ENCODE measurements at regions not wholly inside any gene's neighbourhood (a gene's known extent, or its start where the extent isn't known, plus 50 kb on each side); places are given as distances from the start of the nearest gene placed in this dataset.

GRCh38 chr11:87934182-87934581, 241.1 kb downstream of the RAB38 start:
- Histone ChIP-seq H3K4me2 (ENCODE audit: insufficient read depth in 1 of 2, low read depth in 2 of 2, low read length in 2 of 2) (no peak overlapping the region), H3K79me1 (ENCODE audit: low read depth, low read length) (no peaks in the 10 kb centered on the region), H3K4ac (replicated peaks; ENCODE audit: insufficient read length, low read depth, low read length) (no peak overlapping the region), H3K23me2 (ENCODE audit: low read depth, low read length) (no peaks in the 10 kb centered on the region; the same call in 1 of the 2 replicates), H2BK120ac (replicated peaks; ENCODE audit: low read depth, low read length) (no peak overlapping the region), H3K27me3 (replicated peaks in 1 of 4; ENCODE audit: control insufficient read depth in 3 of 4, extremely low read depth in 1 of 4, insufficient read depth in 3 of 4, low read length in 3 of 4) (no peaks in the 10 kb centered on the region), H4K20me1 (replicated peaks in 1 of 2; ENCODE audit: control insufficient read depth in 1 of 2, insufficient read depth in 2 of 2, low read length in 2 of 2) (no peaks in the 10 kb centered on the region), H3K36me3 (ENCODE audit: control insufficient read depth in 2 of 4, insufficient read depth in 4 of 4, low read length in 3 of 4) (no peaks in the 10 kb centered on the region), H3K79me2 (ENCODE audit: control insufficient read depth in 1 of 2, insufficient read depth in 2 of 2, low read length in 2 of 2) (no peaks in the 10 kb centered on the region), H3K9ac (replicated peaks in 1 of 4; ENCODE audit: extremely low read depth in 1 of 4, low read depth in 3 of 4, low read length in 3 of 4) (no peak overlapping the region), H3K9me3 (ENCODE audit: insufficient read depth in 2 of 2, low read depth in 1 of 2, low read length in 1 of 2) (no peaks in the 10 kb centered on the region), H4K5ac (ENCODE audit: insufficient read length, low read depth, low read length) (no peak overlapping the region), H2AK5ac (ENCODE audit: low read depth, low read length) (no peak overlapping the region), H4K8ac (ENCODE audit: extremely low read depth, insufficient read depth, low read length) (no peak overlapping the region), H3K18ac (ENCODE audit: extremely low read depth, low read length) (no peak overlapping the region), H2BK20ac (ENCODE audit: low read length) (no peak overlapping the region), H2AFZ (ENCODE audit: low read length) (no peak overlapping the region), H3K23ac (ENCODE audit: insufficient read length) (no peak overlapping the region), H3K4me3 (ENCODE audit: extremely low read depth in 1 of 4, insufficient read depth in 2 of 4, low read depth in 3 of 4, low read length in 4 of 4) (no peak overlapping the region), H3K14ac (ENCODE audit: insufficient read length) (no peak overlapping the region), H3K56ac (replicated peaks; ENCODE audit: insufficient read length, low read depth, low read length) (no peak overlapping the region), H2BK15ac (ENCODE audit: low read length) (no peak overlapping the region), H3K27ac (ENCODE audit: low read depth, low read length) (no peak overlapping the region), H4K91ac (replicated peaks; ENCODE audit: insufficient read length, low read length) (no peak overlapping the region), H3K4me1 (replicated peaks in 1 of 4; ENCODE audit: control insufficient read depth in 3 of 4, insufficient read depth in 4 of 4, low read length in 3 of 4) (no peaks in the 10 kb centered on the region), H2BK5ac (ENCODE audit: low read depth, low read length) (no peak overlapping the region), H2BK12ac (ENCODE audit: low read depth, low read length) (no peak overlapping the region)
- TF ChIP-seq RBBP5 (IDR thresholded peaks at IDR 0.05; ENCODE audit: borderline replicate concordance, low read depth, low read length) (no peak), POU5F1 (IDR thresholded peaks at IDR 0.05; ENCODE audit: low read depth, low read length) (no peak), TEAD4 (IDR thresholded peaks at IDR 0.05; ENCODE audit: low read depth, low read length) (no peak), KDM1A (IDR thresholded peaks at IDR 0.05; ENCODE audit: borderline replicate concordance, low read length) (no peak), ATF2 (IDR thresholded peaks at IDR 0.05; ENCODE audit: low read length) (no peak), YY1 (IDR thresholded peaks at IDR 0.05; ENCODE audit: low read depth, low read length) (no peak), NRF1 (IDR thresholded peaks at IDR 0.05; ENCODE audit: low read depth, low read length) (no peak), HDAC6 (IDR thresholded peaks at IDR 0.05; ENCODE audit: low read depth, low read length) (no peak), SUZ12 (IDR thresholded peaks at IDR 0.05; ENCODE audit: low read length) (no peak), RNF2 (IDR thresholded peaks at IDR 0.05; ENCODE audit: borderline replicate concordance, low read depth, low read length, missing control alignments, poor library complexity, severe bottlenecking) (no peak), SP4 (IDR thresholded peaks at IDR 0.05; ENCODE audit: low read length) (no peak), BRCA1 (IDR thresholded peaks at IDR 0.05; ENCODE audit: low read depth, low read length) (no peak)
- no peak for FAIRE-seq
- DNase-seq (ENCODE audit: low read depth in 1 of 2, low spot score in 2 of 2): no peak
- WGBS, 2 experiments (ENCODE audit: extremely low coverage in 1 of 2, insufficient coverage in 1 of 2, insufficient read length in 1 of 2, insufficient replicate concordance in 2 of 2, low coverage in 1 of 2, low lambda C conversion rate in 2 of 2, missing lambda C conversion rate in 1 of 2): 93% methylated on average over 2 of the region's 2 CpGs; no CpG with 5 or more reads in 1 of the 2 experiments
- CTCF ChIA-PET (ENCODE audit: partially characterized antibody): interaction anchor here (0.7 kb wide), 1 partner anchor 189 kb away, joined by 4 read pairs; no protein-coding TSS in a partner anchor
- POLR2A ChIA-PET (ENCODE audit: partially characterized antibody): no interaction called here
